ENCODE measurements at regions not wholly inside any gene's neighbourhood (a gene's known extent, or its start where the extent isn't known, plus 50 kb on each side); places are given as distances from the start of the nearest gene placed in this dataset.

- DNase-seq (ENCODE audit: low spot score), result no peak
Observed at GRCh38 chr2:237214030-237214675, 128.5 kb downstream of the COPS8 start.

DNA sequence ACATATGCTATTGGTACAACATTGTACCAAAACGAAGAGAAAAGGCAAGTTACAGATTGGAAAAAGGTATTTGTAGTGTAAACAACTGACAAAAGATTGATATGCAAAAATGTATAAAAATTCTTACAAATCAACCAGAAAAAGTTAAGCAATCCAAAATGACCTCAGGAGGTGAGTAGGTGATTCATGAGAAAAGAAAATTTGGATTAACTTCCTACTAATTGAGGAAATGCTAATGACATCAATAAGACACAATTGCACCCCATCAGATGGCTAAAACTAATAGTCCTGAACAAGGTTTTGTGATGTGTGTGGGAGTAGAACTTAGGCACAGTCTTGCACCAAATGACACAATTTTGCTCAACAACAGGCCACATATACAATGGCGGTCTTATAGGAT, 129.3 kb downstream of the COPS8 start:
- no peak for DNase-seq (ENCODE audit: low spot score)

DNA sequence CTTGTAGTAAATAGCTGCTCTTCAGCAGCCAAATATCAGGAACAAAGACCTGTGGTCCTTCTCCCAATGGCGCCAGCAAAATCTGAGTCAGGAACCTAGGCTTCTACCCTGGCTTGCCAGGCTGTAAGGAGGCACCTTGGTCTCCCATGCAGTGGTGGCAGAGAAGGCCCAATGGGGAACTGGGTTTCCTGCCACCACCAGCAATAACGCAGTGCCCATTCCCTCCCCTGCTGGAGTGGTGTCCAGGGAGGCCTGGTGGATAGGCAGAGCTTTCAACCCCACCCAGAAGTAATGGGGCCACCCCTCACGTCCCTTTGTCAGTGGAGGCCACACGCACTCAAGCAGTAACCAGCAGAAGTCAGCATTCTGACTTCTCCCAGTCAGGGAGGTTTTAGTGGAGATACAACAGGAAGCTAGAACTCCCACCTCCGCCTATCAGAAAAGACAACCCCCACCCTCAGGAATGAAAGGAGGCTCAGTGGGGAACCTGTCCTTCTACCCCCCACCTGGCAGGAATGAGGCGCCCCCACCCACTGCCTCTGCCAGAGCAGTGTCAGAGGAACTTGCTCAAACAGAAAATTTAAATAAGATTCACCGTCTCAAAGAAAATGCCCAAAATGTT, 132.4 kb downstream of the COPS8 start:
- DNase-seq (ENCODE audit: low spot score), result no peak

GRCh38 chr2:237218756-237219155, 133.1 kb downstream of the COPS8 start:
- DNase-seq (ENCODE audit: low spot score), result no peak

DNA sequence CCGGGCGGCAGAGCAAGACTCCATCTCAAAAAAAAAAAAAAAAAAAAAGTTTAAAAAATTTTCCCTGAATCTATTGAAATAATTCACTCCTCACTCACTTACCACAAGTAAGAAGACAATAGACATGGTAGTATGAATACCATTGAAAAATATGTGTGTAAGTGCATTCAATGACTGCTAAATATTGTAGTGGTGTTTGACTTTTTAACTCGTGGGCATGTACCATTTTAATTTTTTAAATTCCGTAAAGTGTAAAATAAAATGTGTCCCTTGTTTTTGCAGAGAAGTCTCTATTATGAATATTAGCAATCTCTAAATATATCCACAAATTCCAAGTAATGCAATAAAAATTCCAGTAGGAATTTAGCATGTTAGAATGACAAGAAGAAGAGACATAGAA, 134.1 kb downstream of the COPS8 start:
- DNase-seq (ENCODE audit: low spot score), result no peak

DNA sequence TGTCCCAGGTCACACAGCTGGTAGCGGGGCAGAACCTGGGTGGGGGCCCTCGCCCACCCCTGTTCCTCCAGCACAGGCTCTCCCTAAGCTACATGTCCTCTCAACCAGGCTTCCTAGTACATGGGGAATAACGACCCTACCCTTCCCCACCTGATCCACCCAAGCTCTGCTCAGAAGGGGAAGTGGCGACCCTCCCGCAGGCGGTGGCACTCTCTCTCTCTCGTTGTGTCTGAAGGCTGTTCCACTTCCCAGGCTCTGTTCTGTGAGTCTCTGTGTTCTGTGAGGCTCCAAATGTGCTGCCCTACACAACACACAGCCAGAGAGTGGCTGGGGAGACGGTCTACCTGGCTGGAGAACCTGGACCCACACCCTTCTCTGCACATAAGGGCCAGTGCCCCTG, 135.8 kb downstream of the COPS8 start:
- no peak for DNase-seq (ENCODE audit: low spot score)

- DNase-seq (ENCODE audit: low spot score), result no peak
Observed at GRCh38 chr2:237222178-237222577, 136.5 kb downstream of the COPS8 start.

GRCh38 chr2:237222601-237223041, 136.9 kb downstream of the COPS8 start:
- no peak for DNase-seq (ENCODE audit: low spot score)

DNA sequence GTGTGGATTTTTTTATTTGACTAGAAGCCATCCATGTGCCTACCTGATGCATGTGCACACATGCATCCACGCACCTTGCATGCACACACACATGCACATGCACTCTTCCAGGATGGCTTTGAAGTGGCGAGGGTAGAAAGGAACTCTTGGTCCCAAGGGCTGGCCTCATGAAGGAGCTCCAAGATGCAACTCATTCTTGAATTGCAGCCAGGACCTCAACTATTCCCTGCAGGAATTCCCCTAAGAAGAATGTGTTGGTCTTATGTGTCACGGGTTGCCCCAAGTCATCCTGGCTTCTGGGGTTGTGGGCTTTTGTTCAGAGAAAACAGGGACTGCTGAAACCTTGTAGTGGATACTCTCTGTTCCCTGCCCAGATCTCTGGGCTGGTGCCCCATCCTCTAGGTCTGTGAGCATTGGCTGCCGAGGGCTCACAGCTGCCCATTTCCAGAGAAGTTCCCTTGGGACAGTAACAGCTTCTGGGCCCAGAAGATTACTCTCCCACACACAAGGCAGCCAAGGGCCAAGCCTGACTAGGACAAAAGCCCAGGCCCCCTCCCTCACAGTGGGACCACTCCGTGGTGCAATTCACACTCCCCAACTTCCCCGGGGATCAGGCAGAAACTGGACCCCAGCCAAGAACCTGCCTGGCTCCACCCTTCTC, 137.6 kb downstream of the COPS8 start:
- DNase-seq (ENCODE audit: low spot score), result peak; percentile 5

GRCh38 chr2:237227190-237227589, 141.5 kb downstream of the COPS8 start:
- DNase-seq (ENCODE audit: low spot score), result no peak

GRCh38 chr2:237227592-237228280, 142.0 kb downstream of the COPS8 start:
- DNase-seq (ENCODE audit: low spot score), result no peak

- DNase-seq (ENCODE audit: low spot score), result no peak
Observed at GRCh38 chr2:237228281-237228625, 142.6 kb downstream of the COPS8 start.

GRCh38 chr2:237229905-237230304, 144.2 kb downstream of the COPS8 start:
- DNase-seq (ENCODE audit: low spot score), result no peak

- DNase-seq (ENCODE audit: low spot score), result no peak
Observed at GRCh38 chr2:237230355-237230754, 144.7 kb downstream of the COPS8 start.

- DNase-seq (ENCODE audit: low spot score), result no peak
Observed at GRCh38 chr2:237231593-237231992, 145.9 kb downstream of the COPS8 start.

DNA sequence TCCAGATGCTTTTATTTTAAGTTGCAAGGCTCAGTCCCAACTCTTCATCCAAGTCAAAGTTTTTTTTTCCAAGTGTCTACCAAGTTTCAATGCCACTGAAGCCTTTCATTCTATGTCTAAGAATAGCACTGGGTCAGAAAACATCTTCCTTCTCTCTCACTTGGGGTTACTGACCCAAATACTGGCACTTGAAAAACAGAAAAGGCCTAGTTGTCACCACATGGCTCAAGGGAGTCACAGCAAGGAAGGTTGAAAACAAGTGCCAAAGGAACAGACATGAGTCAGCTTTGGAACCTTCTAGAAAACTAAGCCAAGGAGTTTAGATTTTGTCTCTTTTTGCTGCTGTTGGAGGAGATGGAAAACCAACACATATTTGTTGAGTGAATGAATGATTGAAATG, 146.5 kb downstream of the COPS8 start:
- DNase-seq (ENCODE audit: low spot score), result no peak

GRCh38 chr2:237234268-237234667, 148.6 kb downstream of the COPS8 start:
- no peak for DNase-seq (ENCODE audit: low spot score)

- no peak for DNase-seq (ENCODE audit: low spot score)
Observed at GRCh38 chr2:237235383-237236095, 149.8 kb downstream of the COPS8 start.

- no peak for DNase-seq (ENCODE audit: low spot score)
Observed at GRCh38 chr2:237236188-237236587, 150.5 kb downstream of the COPS8 start.

GRCh38 chr2:237238249-237238648, 152.6 kb downstream of the COPS8 start:
- DNase-seq (ENCODE audit: low spot score), result no peak

- DNase-seq (ENCODE audit: low spot score), result no peak
Observed at GRCh38 chr2:237240252-237240651, 154.6 kb downstream of the COPS8 start.

DNA sequence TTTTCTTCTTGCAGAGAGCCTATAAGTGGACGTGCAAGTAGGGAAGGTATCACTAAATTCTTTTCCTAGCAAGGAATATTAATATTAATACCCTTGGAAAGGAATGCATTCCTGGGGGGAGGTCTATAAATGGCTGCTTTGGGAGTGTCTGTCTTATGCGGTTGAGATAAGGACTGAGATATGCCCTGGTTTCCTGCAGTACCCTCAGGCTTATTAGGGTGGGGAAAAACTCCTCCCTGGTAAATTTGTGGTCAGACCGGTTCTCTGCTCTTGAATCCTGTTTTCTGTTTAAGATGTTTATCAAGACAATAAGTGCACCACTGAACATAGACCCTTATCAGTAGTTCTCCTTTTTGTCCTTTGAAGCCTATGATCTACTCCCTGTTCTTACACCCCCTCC, 155.2 kb downstream of the COPS8 start:
- peak; percentile 18 for DNase-seq (ENCODE audit: low spot score)
